ENCODE measurements at regions not wholly inside any gene's neighbourhood (a gene's known extent, or its start where the extent isn't known, plus 50 kb on each side); places are given as distances from the start of the nearest gene placed in this dataset.
A peak's percentile ranks its signal among the peaks of the same experiment; 100 is the strongest.

DNA sequence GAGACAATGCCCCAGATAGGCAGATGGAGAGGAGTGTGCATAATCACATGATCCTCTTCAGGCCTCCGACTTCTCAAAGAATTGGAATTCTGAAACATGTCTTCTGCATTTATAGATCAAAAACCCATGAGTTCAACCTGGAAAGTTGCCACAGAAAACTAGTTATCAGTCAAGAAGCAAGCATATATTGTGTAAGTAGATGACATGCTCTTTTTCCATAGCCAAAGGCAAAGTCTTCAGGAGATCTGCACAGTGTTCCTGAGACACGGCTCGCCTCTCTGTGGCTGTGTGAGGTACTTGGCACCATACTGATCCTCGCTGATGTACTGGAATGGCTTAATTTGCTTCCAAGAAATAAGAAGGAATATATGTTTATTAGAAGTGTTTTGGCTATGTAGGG, 213.5 kb upstream of the MKI67 start:
- Histone ChIP-seq H3K9me3 (no peaks in the 10 kb centered on the region), H3K4me3 (no peak overlapping the region), H3K27ac (no peak overlapping the region), H3K4me2 (no peak overlapping the region), H3K27me3 (no peaks in the 10 kb centered on the region), H3K9ac (no peak overlapping the region), H3K36me3 (no peaks in the 10 kb centered on the region), H3K4me1 (no peaks in the 10 kb centered on the region), H4K20me1 (no peaks in the 10 kb centered on the region)
- no peak for TF ChIP-seq Cebpa-rat (IDR thresholded peaks at IDR 0.05)

- Histone ChIP-seq H3K4me2 (no peak overlapping the region), H3K27me3 (no peaks in the 10 kb centered on the region), H3K9ac (no peak overlapping the region), H3K4me3 (no peak overlapping the region), H3K27ac (no peak overlapping the region), H3K9me3 (no peaks in the 10 kb centered on the region), H3K4me1 (no peaks in the 10 kb centered on the region), H4K20me1 (no peaks in the 10 kb centered on the region), H3K36me3 (no peaks in the 10 kb centered on the region)
- no peak for TF ChIP-seq Cebpa-rat (IDR thresholded peaks at IDR 0.05)
Observed at GRCh38 chr10:128345353-128345752, 219.1 kb upstream of the MKI67 start.

DNA sequence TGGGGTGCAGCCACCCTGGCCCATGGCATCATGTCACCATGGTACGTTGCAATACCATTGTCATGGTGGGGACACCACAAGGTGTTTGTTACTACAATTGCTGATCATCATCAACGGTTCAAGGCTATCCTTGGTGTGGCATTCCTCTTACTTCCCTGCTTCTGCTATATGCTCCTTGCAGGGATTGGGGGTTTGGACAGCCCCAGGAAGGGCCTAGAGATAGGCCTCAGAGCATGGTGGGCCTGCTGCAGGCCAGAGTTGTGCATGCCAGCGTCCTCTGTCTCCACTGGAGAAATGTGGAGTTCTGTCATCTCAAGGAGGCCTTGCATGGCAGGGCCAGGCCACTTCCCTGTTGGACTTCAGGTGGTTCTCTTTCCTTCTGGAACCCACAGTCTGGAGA, 234.6 kb upstream of the MKI67 start:
- no peaks in the 10 kb centered on the region for H4K20me1 ChIP-seq
- no peak for TF ChIP-seq Cebpa-rat (IDR thresholded peaks at IDR 0.05)
- H3K4me2 ChIP-seq: no peak overlapping the region
- H3K9me3 ChIP-seq: no peaks in the 10 kb centered on the region
- H3K4me1 ChIP-seq: no peaks in the 10 kb centered on the region
- no peak overlapping the region for H3K27ac ChIP-seq
- no peaks in the 10 kb centered on the region for H3K36me3 ChIP-seq
- no peak overlapping the region for H3K9ac ChIP-seq
- no peak overlapping the region for H3K4me3 ChIP-seq
- no peaks in the 10 kb centered on the region for H3K27me3 ChIP-seq

DNA sequence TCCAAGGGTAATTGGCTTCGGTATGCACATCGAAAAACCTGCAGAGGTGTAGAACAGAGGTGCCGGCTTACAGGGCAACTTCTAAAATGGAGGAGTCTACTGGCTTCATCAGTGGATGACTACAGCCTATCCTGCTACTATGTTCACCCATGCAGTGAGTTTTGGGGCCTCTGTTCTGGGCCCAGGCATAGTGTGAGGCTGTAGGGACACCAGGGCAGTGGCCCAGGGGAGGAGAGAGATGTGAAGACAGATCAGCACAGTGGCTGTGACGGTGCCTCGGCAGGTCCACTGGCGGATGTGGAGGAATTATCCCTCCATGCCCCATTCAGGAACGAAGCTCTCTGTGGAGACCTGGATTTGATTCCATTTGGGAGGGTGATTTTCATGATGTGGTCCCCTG, 235.3 kb upstream of the MKI67 start:
- Histone ChIP-seq H3K27ac (no peak overlapping the region), H3K9me3 (no peaks in the 10 kb centered on the region), H3K4me2 (no peak overlapping the region), H3K4me3 (no peak overlapping the region), H3K36me3 (no peaks in the 10 kb centered on the region), H3K27me3 (no peaks in the 10 kb centered on the region), H3K9ac (no peak overlapping the region), H3K4me1 (no peaks in the 10 kb centered on the region), H4K20me1 (no peaks in the 10 kb centered on the region)
- no peak for TF ChIP-seq Cebpa-rat (IDR thresholded peaks at IDR 0.05)

DNA sequence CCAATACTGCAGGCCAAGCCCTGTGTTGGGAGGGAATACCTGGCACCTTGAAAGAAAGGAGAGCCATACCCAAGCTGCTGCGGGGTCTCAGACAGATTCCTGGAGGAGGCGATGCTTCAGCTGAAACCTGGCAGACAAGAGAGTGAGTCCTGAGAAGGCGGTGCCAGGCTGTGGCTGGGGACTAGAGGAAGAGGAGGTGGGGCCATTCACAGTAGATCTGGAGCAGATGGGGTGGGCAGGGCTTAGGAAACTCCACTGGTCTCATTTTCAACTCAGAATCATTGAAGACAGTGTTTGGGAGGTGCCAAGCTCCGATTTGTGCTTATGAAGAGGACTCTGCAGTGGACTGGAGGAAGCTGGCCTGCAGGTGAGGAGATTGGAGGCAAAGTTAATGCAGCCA, 236.3 kb upstream of the MKI67 start:
- TF ChIP-seq Cebpa-rat (IDR thresholded peaks at IDR 0.05): no peak
- no peaks in the 10 kb centered on the region for H3K9me3 ChIP-seq
- no peaks in the 10 kb centered on the region for H3K27me3 ChIP-seq
- H3K36me3 ChIP-seq: no peaks in the 10 kb centered on the region
- H3K27ac ChIP-seq: no peak overlapping the region
- H3K9ac ChIP-seq: no peak overlapping the region
- H4K20me1 ChIP-seq: no peaks in the 10 kb centered on the region
- H3K4me3 ChIP-seq: no peak overlapping the region
- no peaks in the 10 kb centered on the region for H3K4me1 ChIP-seq
- no peak overlapping the region for H3K4me2 ChIP-seq

DNA sequence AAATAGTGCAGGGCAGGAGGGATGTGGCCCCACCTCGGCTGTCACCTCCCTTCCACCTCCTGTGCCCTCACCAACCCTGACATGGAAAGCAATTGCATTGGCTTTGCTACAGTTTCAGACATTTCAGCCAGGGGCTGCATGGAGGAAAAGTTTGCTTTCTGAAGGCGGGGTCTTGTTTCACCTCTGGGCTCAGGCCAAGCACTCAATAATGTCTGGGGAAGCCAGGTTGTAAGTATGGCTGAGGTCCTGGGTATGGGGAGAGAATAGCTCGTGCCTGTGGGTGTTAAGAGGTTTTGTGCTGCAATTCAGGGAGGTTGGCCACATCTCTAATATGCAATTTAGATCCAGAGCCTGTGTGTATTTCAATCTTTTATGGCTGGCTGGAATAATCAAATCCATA, 238.4 kb upstream of the MKI67 start:
- Histone ChIP-seq H3K36me3 (no peaks in the 10 kb centered on the region), H3K9ac (no peak overlapping the region), H3K4me3 (no peak overlapping the region), H3K9me3 (no peaks in the 10 kb centered on the region), H3K4me2 (no peak overlapping the region), H4K20me1 (no peaks in the 10 kb centered on the region), H3K27me3 (no peaks in the 10 kb centered on the region), H3K4me1 (no peaks in the 10 kb centered on the region), H3K27ac (no peak overlapping the region)
- TF ChIP-seq Cebpa-rat (IDR thresholded peaks at IDR 0.05): no peak

- H3K9me3 ChIP-seq: no peaks in the 10 kb centered on the region
- no peaks in the 10 kb centered on the region for H3K36me3 ChIP-seq
- H3K4me1 ChIP-seq: no peaks in the 10 kb centered on the region
Observed at GRCh38 chr10:128365156-128365725, 239.0 kb upstream of the MKI67 start.

DNA sequence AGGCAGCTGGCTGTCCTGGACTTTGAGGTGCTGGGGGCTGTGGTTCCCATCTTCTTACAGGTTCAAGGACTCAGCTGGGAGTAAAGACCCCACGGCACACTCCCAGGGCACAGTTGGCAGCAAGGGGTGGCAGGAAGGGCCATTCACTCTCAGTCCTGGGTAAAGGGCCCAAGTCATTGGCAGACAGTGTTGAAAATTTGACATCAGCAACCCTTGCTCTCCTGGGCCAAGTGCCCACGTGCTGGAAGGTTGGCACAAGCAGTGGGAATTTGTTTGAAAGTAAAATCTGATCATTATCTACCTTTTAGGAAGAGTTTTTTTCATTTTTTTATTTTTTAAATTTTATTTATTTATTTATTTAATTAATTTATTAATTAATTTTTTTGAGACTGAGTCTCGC, 241.6 kb upstream of the MKI67 start:
- Histone ChIP-seq H3K4me1 (peaks cover 2% of the 10 kb centered on the region; the same call in 1 of the 2 replicates), H3K27ac (no peak overlapping the region), H3K4me3 (no peak overlapping the region), H3K9me3 (no peaks in the 10 kb centered on the region), H4K20me1 (no peaks in the 10 kb centered on the region), H3K27me3 (no peaks in the 10 kb centered on the region), H3K36me3 (no peaks in the 10 kb centered on the region), H3K4me2 (no peak overlapping the region), H3K9ac (no peak overlapping the region)
- no peak for TF ChIP-seq Cebpa-rat (IDR thresholded peaks at IDR 0.05)

More at GRCh38 chr10:128365156-128365725, 239.0 kb upstream of the MKI67 start:
- Histone ChIP-seq H3K27ac (no peak overlapping the region), H3K9ac (no peak overlapping the region), H3K4me2 (no peak overlapping the region), H4K20me1 (no peaks in the 10 kb centered on the region), H3K27me3 (no peaks in the 10 kb centered on the region), H3K4me3 (no peak overlapping the region)
- TF ChIP-seq Cebpa-rat (IDR thresholded peaks at IDR 0.05): no peak

- no peaks in the 10 kb centered on the region for H3K9me3 ChIP-seq
- no peak overlapping the region for H3K4me3 ChIP-seq
- H3K27ac ChIP-seq: no peak overlapping the region
- no peaks in the 10 kb centered on the region for H3K36me3 ChIP-seq
- H3K27me3 ChIP-seq: no peaks in the 10 kb centered on the region
- H3K9ac ChIP-seq: no peak overlapping the region
- no peaks in the 10 kb centered on the region for H4K20me1 ChIP-seq
- no peak for TF ChIP-seq Cebpa-rat (IDR thresholded peaks at IDR 0.05)
- H3K4me1 ChIP-seq: peaks cover 11% of the 10 kb centered on the region; the same call in 1 of the 2 replicates
- no peak overlapping the region for H3K4me2 ChIP-seq
Observed at GRCh38 chr10:128369101-128369650, 243.0 kb upstream of the MKI67 start.

DNA sequence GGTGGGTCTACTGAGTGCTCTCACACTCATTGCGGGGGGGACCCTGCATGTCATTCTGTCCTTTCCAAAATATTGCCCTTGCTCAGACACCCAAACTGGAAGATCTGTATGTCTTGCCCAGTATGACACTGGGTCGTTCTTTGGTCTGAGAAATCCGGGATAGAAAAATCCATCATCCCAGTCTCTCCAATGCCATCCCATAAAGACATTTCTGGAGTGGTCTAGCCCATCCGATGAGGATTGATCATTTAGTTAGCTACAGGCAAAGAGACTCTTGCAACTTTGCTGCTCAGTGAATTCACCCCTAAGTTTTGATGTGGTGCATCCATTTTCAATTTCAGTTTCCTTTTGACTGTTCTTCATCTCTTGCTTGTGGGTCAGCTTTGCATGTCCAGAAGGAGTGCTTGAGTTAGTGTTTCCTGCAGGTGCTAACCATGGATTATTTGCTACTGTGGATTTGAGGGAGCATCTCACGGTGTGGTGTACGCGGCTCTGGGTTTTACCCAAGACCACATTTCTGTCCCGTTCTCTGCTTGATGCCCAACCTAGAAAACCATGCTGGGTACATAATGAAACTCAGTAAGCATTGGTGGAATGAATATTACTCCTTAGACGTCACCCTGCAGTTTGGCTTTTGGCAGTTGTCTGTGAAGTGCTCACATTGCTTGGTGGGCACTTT, 247.0 kb upstream of the MKI67 start:
- Histone ChIP-seq H3K27ac (no peak overlapping the region), H3K4me3 (no peak overlapping the region), H3K9ac (no peak overlapping the region), H3K4me2 (peak overlapping the region; percentile 31), H4K20me1 (no peaks in the 10 kb centered on the region), H3K4me1 (peaks cover 11% of the 10 kb centered on the region; the same call in 1 of the 2 replicates), H3K36me3 (no peaks in the 10 kb centered on the region), H3K9me3 (no peaks in the 10 kb centered on the region), H3K27me3 (no peaks in the 10 kb centered on the region)
- no peak for TF ChIP-seq Cebpa-rat (IDR thresholded peaks at IDR 0.05)
